ENCODE measurements at regions not wholly inside any gene's neighbourhood (a gene's known extent, or its start where the extent isn't known, plus 50 kb on each side); places are given as distances from the start of the nearest gene placed in this dataset.
"Not testable (repeated sequence)": the region's sequence is repeated elsewhere in the genome, so short reads cannot be mapped to it uniquely, and the experiment has no call there.

GRCh38 chr1:221284028-221284427 lies 404.8 kb downstream of the HLX start:
- no peak for DNase-seq (ENCODE audit: low read depth in 2 of 3, low spot score in 2 of 3)

- not testable (repeated sequence) for DNase-seq (ENCODE audit: low read depth in 2 of 3, low spot score in 2 of 3)
Observed at GRCh38 chr1:221284991-221285390, 405.7 kb downstream of the HLX start.

- not testable (repeated sequence) for DNase-seq (ENCODE audit: low read depth in 2 of 3, low spot score in 2 of 3)
Observed at GRCh38 chr1:221285458-221286210, 406.4 kb downstream of the HLX start.

- DNase-seq (ENCODE audit: low read depth in 2 of 3, low spot score in 2 of 3): no peak
Observed at GRCh38 chr1:221286399-221286798, 407.2 kb downstream of the HLX start.

- no peak for DNase-seq (ENCODE audit: low read depth in 2 of 3, low spot score in 2 of 3)
Observed at GRCh38 chr1:221289103-221289502, 409.9 kb downstream of the HLX start.

- DNase-seq (ENCODE audit: low read depth in 2 of 3, low spot score in 2 of 3): no peak
Observed at GRCh38 chr1:221290669-221291068, 411.4 kb downstream of the HLX start.

GRCh38 chr1:221291113-221291512 lies 411.9 kb downstream of the HLX start:
- DNase-seq (ENCODE audit: low read depth in 2 of 3, low spot score in 2 of 3): no peak

GRCh38 chr1:221292652-221293051 lies 413.4 kb downstream of the HLX start:
- no peak for DNase-seq (ENCODE audit: low read depth in 2 of 3, low spot score in 2 of 3)

- DNase-seq (ENCODE audit: low read depth in 2 of 3, low spot score in 2 of 3): no peak
Observed at GRCh38 chr1:221294242-221294641, 415.0 kb downstream of the HLX start.

- no peak for DNase-seq (ENCODE audit: low read depth in 2 of 3, low spot score in 2 of 3)
Observed at GRCh38 chr1:221302357-221302756, 423.1 kb downstream of the HLX start.

- DNase-seq (ENCODE audit: low read depth in 2 of 3, low spot score in 2 of 3): no peak
Observed at GRCh38 chr1:221302810-221303209, 423.6 kb downstream of the HLX start.

- DNase-seq (ENCODE audit: low read depth in 2 of 3, low spot score in 2 of 3): no peak
Observed at GRCh38 chr1:221303623-221304022, 424.4 kb downstream of the HLX start.

GRCh38 chr1:221306239-221306638 lies 427.0 kb downstream of the HLX start:
- no peak for DNase-seq (ENCODE audit: low read depth in 2 of 3, low spot score in 2 of 3)

GRCh38 chr1:221308534-221309511 lies 429.6 kb downstream of the HLX start:
- DNase-seq (ENCODE audit: low read depth in 2 of 3, low spot score in 2 of 3): no peak

GRCh38 chr1:221309723-221310122 lies 430.5 kb downstream of the HLX start:
- DNase-seq (ENCODE audit: low read depth in 2 of 3, low spot score in 2 of 3): no peak

GRCh38 chr1:221310180-221310579 lies 430.9 kb downstream of the HLX start:
- no peak for DNase-seq (ENCODE audit: low read depth in 2 of 3, low spot score in 2 of 3)

GRCh38 chr1:221315330-221315729 lies 426.6 kb downstream of the DUSP10 start:
- DNase-seq (ENCODE audit: low read depth in 2 of 3, low spot score in 2 of 3): no peak

GRCh38 chr1:221316491-221317056 lies 425.3 kb downstream of the DUSP10 start:
- DNase-seq (ENCODE audit: low read depth in 2 of 3, low spot score in 2 of 3): no peak

GRCh38 chr1:221317537-221317936 lies 424.4 kb downstream of the DUSP10 start:
- DNase-seq (ENCODE audit: low read depth in 2 of 3, low spot score in 2 of 3): no peak

GRCh38 chr1:221327954-221328353 lies 413.9 kb downstream of the DUSP10 start:
- no peak for DNase-seq (ENCODE audit: low read depth in 2 of 3, low spot score in 2 of 3)

GRCh38 chr1:221328371-221328770 lies 413.5 kb downstream of the DUSP10 start:
- DNase-seq (ENCODE audit: low read depth in 2 of 3, low spot score in 2 of 3): no peak
